ENCODE measurements at regions not wholly inside any gene's neighbourhood (a gene's known extent, or its start where the extent isn't known, plus 50 kb on each side); places are given as distances from the start of the nearest gene placed in this dataset.

- peak in 51 of 56 donors; percentile 15 to 85 (median 63) for DNase-seq
Measured at GRCh38 chr19:46944918-46945628, 74.6 kb upstream of the NPAS1 start.

GRCh38 chr19:46945694-46946489 is 73.7 kb upstream of the NPAS1 start:
- DNase-seq = peak in 2 of 56 donors; percentile 15 to 27

GRCh38 chr19:46946611-46947238 is 72.9 kb upstream of the NPAS1 start:
- no peak for DNase-seq

- no peak for DNase-seq
Measured at GRCh38 chr19:46947866-46948265, 71.8 kb upstream of the NPAS1 start.

- no peak for DNase-seq
Measured at GRCh38 chr19:46950526-46951170, 69.0 kb upstream of the NPAS1 start.

GRCh38 chr19:46951171-46951986 is 68.3 kb upstream of the NPAS1 start:
- DNase-seq = peak in 6 of 56 donors; percentile 9 to 43 (median 20)

GRCh38 chr19:46952874-46953273 is 66.8 kb upstream of the NPAS1 start:
- no peak for DNase-seq

- peak in 1 of 56 donors; percentile 10 for DNase-seq
Measured at GRCh38 chr19:46953955-46954501, 65.6 kb upstream of the NPAS1 start.

GRCh38 chr19:46954502-46954992 is 65.1 kb upstream of the NPAS1 start:
- DNase-seq = no peak

- DNase-seq = no peak
Measured at GRCh38 chr19:46954993-46955812, 64.4 kb upstream of the NPAS1 start.

GRCh38 chr19:46955813-46956371 is 63.7 kb upstream of the NPAS1 start:
- DNase-seq = no peak

- DNase-seq = no peak
Measured at GRCh38 chr19:46958532-46958931, 61.1 kb upstream of the NPAS1 start.

GRCh38 chr19:46959894-46960556 is 59.6 kb upstream of the NPAS1 start:
- DNase-seq = no peak

GRCh38 chr19:46962030-46962570 is 57.5 kb upstream of the NPAS1 start:
- no peak for DNase-seq

GRCh38 chr19:46963093-46963734 is 56.4 kb upstream of the NPAS1 start:
- no peak for DNase-seq

GRCh38 chr19:46967578-46968032 is 52.0 kb upstream of the NPAS1 start:
- DNase-seq = peak in 2 of 56 donors; percentile 22 to 29
